HEK293 (cell line): ENCODE measurements at regions not wholly inside any gene's neighbourhood (a gene's known extent, or its start where the extent isn't known, plus 50 kb on each side); places are given as distances from the start of the nearest gene placed in this dataset.

Source experiments
- CTCF ChIA-PET: fragments of 350-600 bp; formaldehyde crosslinking; extraction: SDS; loops from one replicate; lab custom pipeline; 2021; ENCODE audit warnings: antibody characterized with exemption; lab: Yijun Ruan, JAX
- POLR2A ChIA-PET: fragments of 300-600 bp; formaldehyde crosslinking; extraction: SDS; loops from one replicate; lab custom pipeline; 2020; ENCODE audit warnings: antibody characterized with exemption, inconsistent platforms; lab: Yijun Ruan, JAX
- H3K27ac ChIP-seq: fragments of 200-500 bp; sonication (Bioruptor generic); 2 replicates; pipeline ENCODE4 v1.5.1; 2014; ENCODE audit warnings: low read depth, low read length, control low read depth, inconsistent platforms; ENCODE audit errors: extremely low read depth
- H3K36me3 ChIP-seq, 2 experiments: fragments of 200-500 bp in 1 of 2; sonication (Bioruptor generic) in 1 of 2; 1 replicate in 1 of 2; 2 replicates in 1 of 2; pipeline ENCODE4 v1.5.1; 2014 to 2017; ENCODE audit warnings: inconsistent platforms in 2 of 2, low read length in 2 of 2; ENCODE audit not compliant: control insufficient read depth in 2 of 2, insufficient read depth in 1 of 2
- H3K4me1 ChIP-seq: fragments of 200-500 bp; sonication (Bioruptor generic); 2 replicates; pipeline ENCODE4 v1.5.1; 2014; ENCODE audit warnings: mild to moderate bottlenecking, low read length, inconsistent platforms; ENCODE audit not compliant: control insufficient read depth, insufficient read depth
- H3K4me3 ChIP-seq: 2 replicates; pipeline ENCODE4 v1.5.1; 2011; ENCODE audit warnings: low read depth, mild to moderate bottlenecking, control low read depth, low read length, moderate library complexity
- H3K9me3 ChIP-seq: fragments of 200-500 bp; sonication (Bioruptor generic); 2 replicates; pipeline ENCODE4 v1.5.1; 2014; ENCODE audit warnings: low read depth, low read length, inconsistent platforms; ENCODE audit not compliant: control insufficient read depth, insufficient read depth
- KLF17 ChIP-seq: fragments of 450-650 bp; formaldehyde crosslinking; IDR thresholded peaks from 2 replicates; pipeline ENCODE4 v1.5.1; 2016; ENCODE audit warnings: missing biosample characterization, missing genetic modification characterization
- KLF7 ChIP-seq: fragments of 450-650 bp; formaldehyde crosslinking; IDR thresholded peaks from 2 replicates; pipeline ENCODE4 v1.5.1; 2016; ENCODE audit warnings: missing biosample characterization, missing genetic modification characterization, borderline replicate concordance
- MEIS1 ChIP-seq: sonication (generic); formaldehyde crosslinking; IDR thresholded peaks from 2 replicates; pipeline ENCODE4 v1.8.1; 2022; ENCODE audit warnings: missing genetic modification reagents, mild to moderate bottlenecking, borderline replicate concordance
- TCF7L2 ChIP-seq: IDR thresholded peaks from 2 replicates; pipeline ENCODE4 v1.6.1; 2011; ENCODE audit warnings: low read depth, mild to moderate bottlenecking, inconsistent platforms, low read length, moderate library complexity, borderline replicate concordance
- ZNF174 ChIP-seq: fragments of 450-650 bp; formaldehyde crosslinking; IDR thresholded peaks from 2 replicates; pipeline ENCODE4 v1.5.0; 2017; ENCODE audit warnings: missing biosample characterization, mild to moderate bottlenecking, missing genetic modification characterization
- ZNF214 ChIP-seq: fragments of 450-650 bp; formaldehyde crosslinking; IDR thresholded peaks from 2 replicates; pipeline ENCODE4 v1.5.1; 2017; ENCODE audit warnings: missing biosample characterization, mild to moderate bottlenecking, missing genetic modification characterization, borderline replicate concordance
- ZNF335 ChIP-seq: fragments of 450-650 bp; formaldehyde crosslinking; conservative IDR thresholded peaks from 2 replicates; pipeline ENCODE4 v1.5.1; 2016; ENCODE audit warnings: missing biosample characterization, missing genetic modification characterization
- ZNF37A ChIP-seq: fragments of 450-650 bp; IDR thresholded peaks from 2 replicates; pipeline ENCODE4 v1.5.1; 2018; ENCODE audit warnings: missing biosample characterization, missing genetic modification characterization
- ZNF391 ChIP-seq: fragments of 450-650 bp; formaldehyde crosslinking; IDR thresholded peaks from 2 replicates; pipeline ENCODE4 v1.5.1; 2016; ENCODE audit warnings: low read depth, missing biosample characterization, missing genetic modification characterization, borderline replicate concordance
- ZNF426 ChIP-seq: fragments of 450-650 bp; formaldehyde crosslinking; IDR thresholded peaks from 2 replicates; pipeline ENCODE4 v1.5.1; 2017; ENCODE audit warnings: missing biosample characterization, missing genetic modification characterization, mild to moderate bottlenecking, inconsistent platforms, moderate library complexity
- ZNF48 ChIP-seq: fragments of 450-650 bp; formaldehyde crosslinking; IDR thresholded peaks from 2 replicates; pipeline ENCODE4 v1.5.1; 2016; ENCODE audit warnings: missing biosample characterization, missing genetic modification characterization
- ZNF510 ChIP-seq: fragments of 450-650 bp; formaldehyde crosslinking; IDR thresholded peaks from 2 replicates; pipeline ENCODE4 v1.5.1; 2018; ENCODE audit warnings: mild to moderate bottlenecking, missing genetic modification characterization, missing biosample characterization; ENCODE audit not compliant: insufficient replicate concordance
- ZNF549 ChIP-seq: fragments of 450-650 bp; IDR thresholded peaks from 2 replicates; pipeline ENCODE4 v1.5.1; 2018; ENCODE audit warnings: missing biosample characterization, missing genetic modification characterization, mild to moderate bottlenecking, inconsistent platforms, moderate library complexity
- ZNF560 ChIP-seq: fragments of 450-650 bp; formaldehyde crosslinking; IDR thresholded peaks from 2 replicates; pipeline ENCODE4 v1.5.1; 2017; ENCODE audit warnings: missing biosample characterization, missing genetic modification characterization, borderline replicate concordance
- ZNF670 ChIP-seq: fragments of 450-650 bp; formaldehyde crosslinking; IDR thresholded peaks from 2 replicates; pipeline ENCODE4 v1.5.1; 2016; ENCODE audit warnings: missing biosample characterization, missing genetic modification characterization, low read depth
- ZNF707 ChIP-seq: fragments of 450-650 bp; formaldehyde crosslinking; IDR thresholded peaks from 2 replicates; pipeline ENCODE4 v1.5.1; 2016; ENCODE audit warnings: missing biosample characterization, missing genetic modification characterization
- ZSCAN23 ChIP-seq: fragments of 450-650 bp; formaldehyde crosslinking; IDR thresholded peaks from 2 replicates; pipeline ENCODE4 v1.5.1; 2016; ENCODE audit warnings: missing biosample characterization, missing genetic modification characterization
- TF ChIP-seq, protein P1 (sequence below): fragments of 450-650 bp; formaldehyde crosslinking; IDR thresholded peaks from 2 replicates; pipeline ENCODE4 v1.5.1; 2016; ENCODE audit warnings: missing biosample characterization, missing genetic modification characterization, low read depth
- TF ChIP-seq, protein P2 (sequence below): fragments of 450-650 bp; formaldehyde crosslinking; IDR thresholded peaks from 2 replicates; pipeline ENCODE4 v1.5.1; 2016; ENCODE audit warnings: missing biosample characterization, missing genetic modification characterization
- TF ChIP-seq, protein P3 (sequence below): sonication (generic); formaldehyde crosslinking; IDR thresholded peaks from 2 replicates; pipeline ENCODE4 v1.8.1; 2022; ENCODE audit warnings: mild to moderate bottlenecking, moderate library complexity, missing genetic modification reagents
- TF ChIP-seq, protein P4 (sequence below): fragments of 450-650 bp; formaldehyde crosslinking; IDR thresholded peaks from 2 replicates; pipeline ENCODE4 v1.5.1; 2016; ENCODE audit warnings: missing biosample characterization, missing genetic modification characterization
- TF ChIP-seq, protein P5 (sequence below): fragments of 450-650 bp; formaldehyde crosslinking; IDR thresholded peaks from 2 replicates; pipeline ENCODE4 v1.5.1; 2016; ENCODE audit warnings: missing biosample characterization, missing genetic modification characterization

- TF ChIP-seq, protein P1, sequence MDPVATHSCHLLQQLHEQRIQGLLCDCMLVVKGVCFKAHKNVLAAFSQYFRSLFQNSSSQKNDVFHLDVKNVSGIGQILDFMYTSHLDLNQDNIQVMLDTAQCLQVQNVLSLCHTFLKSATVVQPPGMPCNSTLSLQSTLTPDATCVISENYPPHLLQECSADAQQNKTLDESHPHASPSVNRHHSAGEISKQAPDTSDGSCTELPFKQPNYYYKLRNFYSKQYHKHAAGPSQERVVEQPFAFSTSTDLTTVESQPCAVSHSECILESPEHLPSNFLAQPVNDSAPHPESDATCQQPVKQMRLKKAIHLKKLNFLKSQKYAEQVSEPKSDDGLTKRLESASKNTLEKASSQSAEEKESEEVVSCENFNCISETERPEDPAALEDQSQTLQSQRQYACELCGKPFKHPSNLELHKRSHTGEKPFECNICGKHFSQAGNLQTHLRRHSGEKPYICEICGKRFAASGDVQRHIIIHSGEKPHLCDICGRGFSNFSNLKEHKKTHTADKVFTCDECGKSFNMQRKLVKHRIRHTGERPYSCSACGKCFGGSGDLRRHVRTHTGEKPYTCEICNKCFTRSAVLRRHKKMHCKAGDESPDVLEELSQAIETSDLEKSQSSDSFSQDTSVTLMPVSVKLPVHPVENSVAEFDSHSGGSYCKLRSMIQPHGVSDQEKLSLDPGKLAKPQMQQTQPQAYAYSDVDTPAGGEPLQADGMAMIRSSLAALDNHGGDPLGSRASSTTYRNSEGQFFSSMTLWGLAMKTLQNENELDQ (tag by site-specific recombination), result no peak
- TF ChIP-seq ZNF174 (tag by site-specific recombination) (no peak), ZNF426 (tag by site-specific recombination) (no peak), ZNF670 (tag by site-specific recombination) (no peak)
- TF ChIP-seq, protein P2, sequence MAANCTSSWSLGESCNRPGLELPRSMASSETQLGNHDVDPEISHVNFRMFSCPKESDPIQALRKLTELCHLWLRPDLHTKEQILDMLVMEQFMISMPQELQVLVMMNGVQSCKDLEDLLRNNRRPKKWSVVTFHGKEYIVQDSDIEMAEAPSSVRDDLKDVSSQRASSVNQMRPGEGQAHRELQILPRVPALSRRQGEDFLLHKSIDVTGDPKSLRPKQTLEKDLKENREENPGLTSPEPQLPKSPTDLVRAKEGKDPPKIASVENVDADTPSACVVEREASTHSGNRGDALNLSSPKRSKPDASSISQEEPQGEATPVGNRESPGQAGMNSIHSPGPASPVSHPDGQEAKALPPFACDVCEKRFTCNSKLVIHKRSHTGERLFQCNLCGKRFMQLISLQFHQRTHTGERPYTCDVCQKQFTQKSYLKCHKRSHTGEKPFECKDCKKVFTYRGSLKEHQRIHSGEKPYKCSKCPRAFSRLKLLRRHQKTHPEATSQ (tag by site-specific recombination), result no peak
- TF ChIP-seq, protein P3, sequence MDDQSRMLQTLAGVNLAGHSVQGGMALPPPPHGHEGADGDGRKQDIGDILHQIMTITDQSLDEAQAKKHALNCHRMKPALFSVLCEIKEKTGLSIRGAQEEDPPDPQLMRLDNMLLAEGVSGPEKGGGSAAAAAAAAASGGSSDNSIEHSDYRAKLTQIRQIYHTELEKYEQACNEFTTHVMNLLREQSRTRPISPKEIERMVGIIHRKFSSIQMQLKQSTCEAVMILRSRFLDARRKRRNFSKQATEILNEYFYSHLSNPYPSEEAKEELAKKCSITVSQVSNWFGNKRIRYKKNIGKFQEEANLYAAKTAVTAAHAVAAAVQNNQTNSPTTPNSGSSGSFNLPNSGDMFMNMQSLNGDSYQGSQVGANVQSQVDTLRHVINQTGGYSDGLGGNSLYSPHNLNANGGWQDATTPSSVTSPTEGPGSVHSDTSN (CRISPR knock-in tag), result no peak
These were observed 584.3 kb downstream of the BCL11A start (continued) for GRCh38 chr2:59969161-59969560.

DNA sequence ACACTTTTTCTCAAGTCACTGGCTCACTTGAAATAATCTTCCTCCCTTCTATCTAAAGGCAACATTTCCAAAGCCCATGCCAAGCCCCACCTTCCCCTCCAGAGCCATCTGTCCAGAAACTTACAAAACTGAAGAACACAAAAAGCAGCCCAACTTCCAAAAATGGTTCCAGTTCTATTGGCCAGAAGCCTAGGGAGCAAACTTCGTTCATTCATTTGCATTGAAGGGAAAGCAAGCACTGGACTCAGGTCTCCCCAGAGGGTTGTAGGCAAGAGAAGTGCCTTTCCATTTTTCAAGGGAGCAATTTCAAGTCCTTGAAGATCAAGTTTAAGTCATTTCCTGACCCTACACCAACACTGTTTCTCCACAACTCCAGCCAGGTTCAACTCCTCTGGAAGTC is 585.0 kb downstream of the BCL11A start:
- no peak overlapping the region for H3K27ac ChIP-seq
- TF ChIP-seq KLF17 (tag by site-specific recombination), result no peak
- TF ChIP-seq ZNF391 (tag by site-specific recombination), result no peak
- TF ChIP-seq TCF7L2, result no peak
- TF ChIP-seq ZNF707 (tag by site-specific recombination), result no peak
- no peak for TF ChIP-seq ZNF335 (tag by site-specific recombination)
- TF ChIP-seq ZNF37A (tag by site-specific recombination), result no peak
- TF ChIP-seq ZNF549 (tag by site-specific recombination), result no peak
- TF ChIP-seq, protein P4, sequence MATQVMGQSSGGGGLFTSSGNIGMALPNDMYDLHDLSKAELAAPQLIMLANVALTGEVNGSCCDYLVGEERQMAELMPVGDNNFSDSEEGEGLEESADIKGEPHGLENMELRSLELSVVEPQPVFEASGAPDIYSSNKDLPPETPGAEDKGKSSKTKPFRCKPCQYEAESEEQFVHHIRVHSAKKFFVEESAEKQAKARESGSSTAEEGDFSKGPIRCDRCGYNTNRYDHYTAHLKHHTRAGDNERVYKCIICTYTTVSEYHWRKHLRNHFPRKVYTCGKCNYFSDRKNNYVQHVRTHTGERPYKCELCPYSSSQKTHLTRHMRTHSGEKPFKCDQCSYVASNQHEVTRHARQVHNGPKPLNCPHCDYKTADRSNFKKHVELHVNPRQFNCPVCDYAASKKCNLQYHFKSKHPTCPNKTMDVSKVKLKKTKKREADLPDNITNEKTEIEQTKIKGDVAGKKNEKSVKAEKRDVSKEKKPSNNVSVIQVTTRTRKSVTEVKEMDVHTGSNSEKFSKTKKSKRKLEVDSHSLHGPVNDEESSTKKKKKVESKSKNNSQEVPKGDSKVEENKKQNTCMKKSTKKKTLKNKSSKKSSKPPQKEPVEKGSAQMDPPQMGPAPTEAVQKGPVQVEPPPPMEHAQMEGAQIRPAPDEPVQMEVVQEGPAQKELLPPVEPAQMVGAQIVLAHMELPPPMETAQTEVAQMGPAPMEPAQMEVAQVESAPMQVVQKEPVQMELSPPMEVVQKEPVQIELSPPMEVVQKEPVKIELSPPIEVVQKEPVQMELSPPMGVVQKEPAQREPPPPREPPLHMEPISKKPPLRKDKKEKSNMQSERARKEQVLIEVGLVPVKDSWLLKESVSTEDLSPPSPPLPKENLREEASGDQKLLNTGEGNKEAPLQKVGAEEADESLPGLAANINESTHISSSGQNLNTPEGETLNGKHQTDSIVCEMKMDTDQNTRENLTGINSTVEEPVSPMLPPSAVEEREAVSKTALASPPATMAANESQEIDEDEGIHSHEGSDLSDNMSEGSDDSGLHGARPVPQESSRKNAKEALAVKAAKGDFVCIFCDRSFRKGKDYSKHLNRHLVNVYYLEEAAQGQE (tag by site-specific recombination), result no peak
- TF ChIP-seq ZNF214 (tag by site-specific recombination), result no peak
- no peak for TF ChIP-seq ZNF48 (tag by site-specific recombination)
- no peak for TF ChIP-seq ZSCAN23 (tag by site-specific recombination)
- no peak for TF ChIP-seq ZNF560 (tag by site-specific recombination)
- TF ChIP-seq KLF7, result no peak
- TF ChIP-seq ZNF510 (tag by site-specific recombination), result no peak
- TF ChIP-seq, protein P5, sequence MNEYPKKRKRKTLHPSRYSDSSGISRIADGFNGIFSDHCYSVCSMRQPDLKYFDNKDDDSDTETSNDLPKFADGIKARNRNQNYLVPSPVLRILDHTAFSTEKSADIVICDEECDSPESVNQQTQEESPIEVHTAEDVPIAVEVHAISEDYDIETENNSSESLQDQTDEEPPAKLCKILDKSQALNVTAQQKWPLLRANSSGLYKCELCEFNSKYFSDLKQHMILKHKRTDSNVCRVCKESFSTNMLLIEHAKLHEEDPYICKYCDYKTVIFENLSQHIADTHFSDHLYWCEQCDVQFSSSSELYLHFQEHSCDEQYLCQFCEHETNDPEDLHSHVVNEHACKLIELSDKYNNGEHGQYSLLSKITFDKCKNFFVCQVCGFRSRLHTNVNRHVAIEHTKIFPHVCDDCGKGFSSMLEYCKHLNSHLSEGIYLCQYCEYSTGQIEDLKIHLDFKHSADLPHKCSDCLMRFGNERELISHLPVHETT (tag by site-specific recombination), result no peak
- no peak for TF ChIP-seq MEIS1 (CRISPR knock-in tag)
- POLR2A ChIA-PET, result no interaction called here
- no peaks in the 10 kb centered on the region for H3K4me1 ChIP-seq
- H3K4me3 ChIP-seq, result no peak overlapping the region
- CTCF ChIA-PET, result no interaction called here
- no peaks in the 10 kb centered on the region for H3K36me3 ChIP-seq
- no peaks in the 10 kb centered on the region for H3K9me3 ChIP-seq
